Activated T-helper 1 cell treated with anti-CD3 and anti-CD28 coated beads, Interleukin-12 subunit alpha, Interleukin-12 subunit beta, Interleukin-2, Interleukin-4 antibody, amounts not matched to agents 30 ng/mL and 10 ng/mL and 1 ng/mL, durations not matched to agents 14 hours and 24 hours and 36 hours (primary cell): ENCODE measurements at regions not wholly inside any gene's neighbourhood (a gene's known extent, or its start where the extent isn't known, plus 50 kb on each side); places are given as distances from the start of the nearest gene placed in this dataset.

Experiments
- DNase-seq: peaks from one replicate; pipeline ENCODE4 v3.0.0; 2021; ENCODE audit warnings: low spot score
- H3K27ac Mint-ChIP-seq: one replicate; pipeline ENCODE4 v1.8.0; 2021; ENCODE audit warnings: mild to moderate bottlenecking, mixed read lengths
- H3K27me3 Mint-ChIP-seq: one replicate; pipeline ENCODE4 v1.8.0; 2022; ENCODE audit warnings: mild to moderate bottlenecking, moderate library complexity, mixed read lengths; ENCODE audit not compliant: insufficient read depth
- H3K36me3 Mint-ChIP-seq: one replicate; pipeline ENCODE4 v1.8.0; 2021; ENCODE audit warnings: low read depth, mixed read lengths
- H3K4me1 Mint-ChIP-seq: one replicate; pipeline ENCODE4 v1.8.0; 2021; ENCODE audit warnings: low read depth, mixed read lengths
- H3K4me3 Mint-ChIP-seq: one replicate; pipeline ENCODE4 v1.8.0; 2021; ENCODE audit warnings: mild to moderate bottlenecking, moderate library complexity, mixed read lengths
- H3K9me3 Mint-ChIP-seq: one replicate; pipeline ENCODE4 v1.8.0; 2021; ENCODE audit warnings: mixed read lengths
- intact Hi-C: fragments of 100-400 bp; cut with micrococcal nuclease; formaldehyde crosslinking; loops from one replicate; pipeline ENCODE4 v1.15.1; 2024

DNA sequence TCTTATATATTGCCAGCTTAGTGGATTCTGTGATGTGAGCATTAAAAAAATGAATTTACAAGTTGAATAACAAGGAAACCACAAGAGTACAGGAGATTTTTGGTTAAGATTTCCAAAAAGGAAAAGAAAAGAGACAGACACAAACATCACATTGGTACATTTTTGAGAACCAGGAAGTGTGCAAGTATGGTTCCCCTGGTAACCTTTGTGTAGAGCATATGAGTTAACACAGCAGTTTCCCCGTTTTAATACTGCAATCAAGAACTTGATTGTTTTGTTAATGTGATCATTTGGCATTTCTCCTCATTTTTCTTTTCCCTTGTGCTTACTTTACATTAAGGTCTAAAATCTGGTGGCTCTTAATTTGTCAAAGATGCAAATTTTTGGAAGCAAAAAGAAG lies 490.4 kb upstream of the ATP2B1 start:
- Mint-ChIP-seq H3K27me3 (peaks cover 3% of the 10 kb centered on the region), H3K9me3 (no peaks in the 10 kb centered on the region), H3K27ac (no peak overlapping the region), H3K36me3 (peaks cover 2% of the 10 kb centered on the region), H3K4me3 (no peak overlapping the region), H3K4me1 (no peaks in the 10 kb centered on the region)
- intact Hi-C loops: no loop called here
- DNase-seq: no peak

DNA sequence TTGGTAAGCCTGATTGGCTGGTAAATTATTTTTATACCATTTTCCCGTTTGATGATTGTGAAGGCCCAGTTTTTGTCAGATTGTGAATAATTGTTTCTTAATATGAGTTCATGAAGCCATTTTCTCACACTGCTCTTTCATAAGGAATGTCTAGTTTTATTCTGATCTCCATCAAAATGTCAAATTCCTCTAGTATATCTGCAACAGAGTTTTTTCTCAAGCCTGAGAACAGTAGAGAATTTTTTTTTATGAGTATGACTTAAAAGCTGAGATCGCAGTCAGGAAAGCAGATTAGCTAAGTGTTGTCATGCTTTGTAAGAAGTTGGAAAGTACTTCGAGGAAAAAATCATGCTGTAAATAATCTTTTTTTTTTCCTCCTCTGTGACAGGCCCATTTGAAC lies 484.9 kb upstream of the ATP2B1 start:
- Mint-ChIP-seq H3K27ac (no peak overlapping the region), H3K36me3 (peaks cover 2% of the 10 kb centered on the region), H3K4me1 (no peaks in the 10 kb centered on the region), H3K27me3 (peaks cover 1% of the 10 kb centered on the region), H3K4me3 (no peak overlapping the region), H3K9me3 (no peaks in the 10 kb centered on the region)
- no peak for DNase-seq
- intact Hi-C loops: no loop called here

DNA sequence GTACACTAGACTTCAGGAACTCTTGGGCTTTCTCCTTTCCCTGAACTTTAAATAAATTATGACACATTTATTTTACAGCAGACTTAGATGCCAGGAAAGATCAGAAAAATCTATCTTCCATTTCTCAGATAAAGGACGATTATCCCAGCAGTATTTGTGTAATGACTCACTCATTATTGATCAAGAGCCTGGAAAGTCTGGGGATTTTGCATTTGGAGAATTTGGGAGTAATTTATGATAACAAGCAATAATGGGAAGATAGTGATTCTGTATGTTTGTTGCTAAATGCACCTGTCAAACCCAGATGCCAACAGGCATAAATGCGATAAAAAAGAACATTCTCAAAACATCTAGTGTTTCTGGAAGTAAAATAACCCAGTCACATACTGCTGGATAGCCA lies 480.2 kb upstream of the ATP2B1 start:
- intact Hi-C loops: no loop called here
- H3K27me3 Mint-ChIP-seq: no peaks in the 10 kb centered on the region
- no peak overlapping the region for H3K27ac Mint-ChIP-seq
- H3K4me1 Mint-ChIP-seq: no peaks in the 10 kb centered on the region
- no peak for DNase-seq
- H3K9me3 Mint-ChIP-seq: peaks cover 4% of the 10 kb centered on the region
- H3K36me3 Mint-ChIP-seq: no peaks in the 10 kb centered on the region
- no peak overlapping the region for H3K4me3 Mint-ChIP-seq

DNA sequence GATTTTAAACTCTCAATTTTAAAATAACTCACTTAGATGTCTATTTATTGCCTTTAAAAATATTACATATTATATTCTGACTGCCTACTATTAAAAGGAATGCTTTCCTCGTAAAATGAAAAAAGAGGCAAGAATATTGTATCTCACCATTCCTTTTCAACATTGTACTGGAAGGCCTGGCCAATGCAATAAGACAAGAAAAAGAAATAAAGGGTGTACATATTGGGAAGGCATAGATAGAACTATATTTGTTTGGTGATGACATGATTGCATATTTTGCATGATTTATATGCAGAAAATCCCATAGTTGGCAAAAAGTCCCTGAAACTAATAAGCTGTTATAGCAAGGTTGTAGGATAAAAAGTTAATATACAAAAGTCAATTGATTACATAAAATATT lies 474.6 kb upstream of the ATP2B1 start:
- no peaks in the 10 kb centered on the region for H3K4me1 Mint-ChIP-seq
- peaks cover 4% of the 10 kb centered on the region for H3K9me3 Mint-ChIP-seq
- intact Hi-C loops: no loop called here
- H3K27me3 Mint-ChIP-seq: no peaks in the 10 kb centered on the region
- H3K36me3 Mint-ChIP-seq: no peaks in the 10 kb centered on the region
- no peak overlapping the region for H3K27ac Mint-ChIP-seq
- no peak overlapping the region for H3K4me3 Mint-ChIP-seq
- DNase-seq: no peak

DNA sequence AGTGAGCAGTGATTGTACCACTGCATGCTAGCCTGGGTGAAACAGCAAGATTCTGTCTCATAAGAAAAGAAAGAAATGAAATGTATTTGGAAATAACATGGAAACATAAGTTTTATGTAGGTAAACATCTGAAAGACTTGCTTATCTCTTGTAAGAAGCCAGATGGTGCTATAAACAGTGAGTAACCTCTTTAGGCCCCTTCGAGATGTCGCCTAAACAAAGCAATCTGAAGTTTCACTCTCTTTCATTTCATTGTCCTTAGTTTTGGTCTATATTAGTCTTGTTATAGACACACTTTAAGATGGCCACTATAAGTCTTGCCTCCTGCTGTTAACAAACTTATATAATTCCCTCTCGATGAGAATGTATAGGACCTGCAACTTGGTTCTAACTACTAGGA lies 472.6 kb upstream of the ATP2B1 start:
- no peaks in the 10 kb centered on the region for H3K4me1 Mint-ChIP-seq
- H3K9me3 Mint-ChIP-seq: peaks cover 4% of the 10 kb centered on the region
- H3K27ac Mint-ChIP-seq: no peak overlapping the region
- intact Hi-C loops: no loop called here
- H3K36me3 Mint-ChIP-seq: no peaks in the 10 kb centered on the region
- no peak for DNase-seq
- H3K4me3 Mint-ChIP-seq: no peak overlapping the region
- H3K27me3 Mint-ChIP-seq: no peaks in the 10 kb centered on the region

DNA sequence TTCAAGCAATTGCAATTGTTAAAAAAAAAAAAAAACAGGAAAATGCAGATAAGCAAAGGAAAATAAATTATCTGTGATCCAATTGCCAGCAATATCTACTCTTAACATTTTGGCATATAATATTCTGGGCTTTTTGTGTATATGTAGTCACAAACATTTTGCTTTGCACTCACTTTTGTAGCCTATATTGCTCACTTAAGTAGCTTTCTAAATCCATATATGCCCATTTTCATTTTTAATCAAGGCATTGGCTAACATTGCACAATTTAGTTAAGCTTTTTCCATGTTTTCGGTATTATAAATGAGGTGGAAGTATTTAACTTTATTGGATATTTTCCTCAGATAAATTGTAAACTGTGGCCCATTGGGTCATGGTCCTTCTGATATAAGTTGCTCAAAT lies 466.3 kb upstream of the ATP2B1 start:
- Mint-ChIP-seq H3K27ac (no peak overlapping the region), H3K4me1 (peaks cover 9% of the 10 kb centered on the region), H3K4me3 (no peak overlapping the region), H3K9me3 (no peaks in the 10 kb centered on the region), H3K36me3 (no peaks in the 10 kb centered on the region), H3K27me3 (peaks cover 3% of the 10 kb centered on the region)
- intact Hi-C loops: loop anchor here (10.0 kb wide), 1 partner anchor 630 kb away; no protein-coding TSS in a partner anchor
- DNase-seq: no peak

DNA sequence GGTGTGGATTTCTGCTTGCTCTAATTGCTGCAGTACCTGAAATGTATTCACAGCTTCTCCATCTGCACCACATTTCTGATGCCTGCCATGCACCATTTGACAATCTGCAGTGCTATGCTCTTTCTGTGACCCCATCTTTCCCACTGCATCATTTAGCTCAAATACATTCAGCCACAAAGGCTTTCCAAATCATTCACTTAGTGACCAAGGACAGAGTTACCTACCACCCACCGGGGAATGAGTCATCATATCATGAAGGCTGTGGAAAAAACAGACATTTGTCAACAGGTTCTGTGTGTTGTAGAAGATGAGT lies 465.5 kb upstream of the ATP2B1 start:
- H3K4me1 Mint-ChIP-seq: peaks cover 9% of the 10 kb centered on the region
- no peaks in the 10 kb centered on the region for H3K36me3 Mint-ChIP-seq
- H3K27me3 Mint-ChIP-seq: peaks cover 3% of the 10 kb centered on the region
- intact Hi-C loops: loop anchor here (10.0 kb wide), 1 partner anchor 629 kb away; no protein-coding TSS in a partner anchor
- H3K27ac Mint-ChIP-seq: no peak overlapping the region
- H3K4me3 Mint-ChIP-seq: no peak overlapping the region
- no peaks in the 10 kb centered on the region for H3K9me3 Mint-ChIP-seq
- DNase-seq: no peak

DNA sequence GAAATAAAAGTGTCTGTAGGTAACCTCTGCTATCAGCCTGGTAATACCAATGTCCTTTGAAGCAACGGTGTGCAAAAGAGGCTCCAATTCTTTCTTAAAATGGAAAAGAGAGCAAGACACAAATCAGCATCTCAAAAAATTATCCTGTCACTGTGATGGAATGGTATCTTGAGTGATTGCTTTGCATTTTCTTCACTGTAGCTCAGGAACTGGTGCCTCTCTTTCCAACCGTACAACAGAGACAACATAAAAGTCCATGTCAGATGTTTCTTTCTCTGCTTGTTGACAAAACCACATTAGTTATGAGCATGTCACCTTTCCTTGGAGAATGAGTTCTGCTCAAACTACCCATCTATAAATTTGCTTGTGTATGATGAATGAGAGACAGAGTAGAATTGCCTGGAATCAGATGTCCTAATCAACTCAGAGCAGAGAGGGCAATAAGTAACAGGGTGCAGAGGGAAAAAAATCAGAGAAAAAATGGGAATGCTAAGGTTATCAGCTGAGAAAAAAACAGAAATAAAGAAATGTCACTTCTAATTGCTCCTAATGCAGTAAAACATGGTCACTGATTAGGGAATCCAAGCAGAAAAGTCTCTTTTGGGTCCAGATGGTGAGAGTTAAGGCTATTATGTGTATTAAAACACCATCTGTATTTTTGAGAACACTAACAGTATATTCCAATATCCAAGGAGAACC lies 465.0 kb upstream of the ATP2B1 start:
- H3K4me3 Mint-ChIP-seq: no peak overlapping the region
- intact Hi-C loops: loop anchor here (10.0 kb wide), 1 partner anchor 629 kb away; no protein-coding TSS in a partner anchor
- no peaks in the 10 kb centered on the region for H3K36me3 Mint-ChIP-seq
- H3K27me3 Mint-ChIP-seq: peaks cover 3% of the 10 kb centered on the region
- no peaks in the 10 kb centered on the region for H3K9me3 Mint-ChIP-seq
- no peak overlapping the region for H3K27ac Mint-ChIP-seq
- DNase-seq: no peak
- peaks cover 9% of the 10 kb centered on the region for H3K4me1 Mint-ChIP-seq

DNA sequence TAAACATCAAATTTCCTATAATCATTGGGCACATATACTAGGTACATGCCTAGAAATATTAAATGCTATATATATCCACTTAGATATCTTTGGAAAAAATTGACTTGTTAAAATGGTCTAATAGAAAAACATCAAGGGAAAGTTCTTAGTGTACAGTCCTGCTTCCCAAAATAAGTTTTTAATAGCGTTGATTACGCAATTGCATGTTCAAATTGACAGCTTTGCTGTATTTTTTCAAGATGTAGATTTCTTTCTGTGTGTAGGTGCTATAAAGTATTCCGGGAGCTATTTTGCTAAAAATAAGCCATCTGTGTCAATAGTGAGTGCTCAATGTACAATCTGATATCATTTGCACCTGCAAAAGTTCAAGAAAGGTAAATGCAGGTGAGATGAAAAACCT lies 463.9 kb upstream of the ATP2B1 start:
- intact Hi-C loops: loop anchor here (10.0 kb wide), 1 partner anchor 628 kb away; no protein-coding TSS in a partner anchor
- no peaks in the 10 kb centered on the region for H3K36me3 Mint-ChIP-seq

DNA sequence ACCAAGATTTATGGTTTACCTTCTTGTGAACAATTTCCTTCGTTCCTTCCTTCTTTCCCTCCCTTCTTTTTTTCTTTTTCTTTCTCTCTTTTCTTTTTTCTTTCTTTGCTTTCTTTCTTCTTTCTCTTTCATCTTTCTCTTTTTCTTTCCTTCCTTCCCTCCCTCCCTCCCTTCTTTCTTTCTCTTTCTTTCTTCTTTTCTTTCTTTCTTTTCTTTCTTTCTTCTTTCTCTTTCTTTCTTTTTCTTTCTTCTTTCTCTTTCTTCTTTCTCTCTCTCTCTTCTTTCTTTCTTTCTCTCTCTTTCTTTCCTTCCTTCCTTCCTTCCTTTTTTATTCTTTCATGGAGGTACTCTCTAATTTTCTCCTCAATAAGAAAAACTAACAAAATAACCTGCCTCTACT lies 462.1 kb upstream of the ATP2B1 start:
- DNase-seq: no peak
- intact Hi-C loops: loop anchor here (10.0 kb wide), 1 partner anchor 626 kb away; no protein-coding TSS in a partner anchor
- Mint-ChIP-seq H3K9me3 (no peaks in the 10 kb centered on the region), H3K27me3 (peaks cover 3% of the 10 kb centered on the region), H3K36me3 (no peaks in the 10 kb centered on the region), H3K27ac (no peak overlapping the region), H3K4me1 (peaks cover 9% of the 10 kb centered on the region), H3K4me3 (no peak overlapping the region)

More for the DNA sequence above, 463.9 kb upstream of the ATP2B1 start:
- peaks cover 3% of the 10 kb centered on the region for H3K27me3 Mint-ChIP-seq
- peaks cover 9% of the 10 kb centered on the region for H3K4me1 Mint-ChIP-seq
- H3K27ac Mint-ChIP-seq: no peak overlapping the region
- no peaks in the 10 kb centered on the region for H3K9me3 Mint-ChIP-seq
- H3K4me3 Mint-ChIP-seq: no peak overlapping the region
- no peak for DNase-seq

DNA sequence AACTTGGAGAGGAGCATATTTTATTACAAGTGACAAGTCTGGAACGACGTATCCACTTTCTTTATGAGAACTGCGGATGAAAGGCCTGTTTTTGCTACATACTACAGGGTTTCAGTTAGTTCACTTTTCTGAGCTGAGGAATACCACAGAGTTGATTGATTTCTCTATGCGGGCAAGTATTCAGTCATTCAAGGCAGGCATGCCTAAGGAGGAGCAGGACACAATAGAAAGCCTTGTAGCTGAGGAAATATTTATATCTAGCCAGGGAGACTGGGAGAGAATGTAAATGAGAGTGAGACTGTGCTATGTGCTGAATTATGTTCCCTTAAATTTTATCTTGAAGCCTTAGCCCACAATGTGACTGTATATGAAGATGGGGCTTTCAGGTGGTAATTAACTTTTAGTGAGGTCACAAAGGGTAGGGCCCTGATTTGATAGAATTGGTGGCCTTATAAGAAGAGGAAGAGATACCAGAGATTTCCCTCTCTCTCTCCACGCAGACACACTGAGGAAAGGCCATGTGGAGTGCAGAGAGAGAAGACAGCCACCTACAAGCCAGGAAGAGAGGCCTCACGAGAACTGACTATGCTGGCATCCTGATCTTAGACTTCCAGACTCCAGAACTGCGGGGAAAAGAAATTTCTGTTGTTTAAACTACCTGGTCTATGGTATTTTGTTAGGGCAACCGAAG lies 459.0 kb upstream of the ATP2B1 start:
- DNase-seq: no peak

DNA sequence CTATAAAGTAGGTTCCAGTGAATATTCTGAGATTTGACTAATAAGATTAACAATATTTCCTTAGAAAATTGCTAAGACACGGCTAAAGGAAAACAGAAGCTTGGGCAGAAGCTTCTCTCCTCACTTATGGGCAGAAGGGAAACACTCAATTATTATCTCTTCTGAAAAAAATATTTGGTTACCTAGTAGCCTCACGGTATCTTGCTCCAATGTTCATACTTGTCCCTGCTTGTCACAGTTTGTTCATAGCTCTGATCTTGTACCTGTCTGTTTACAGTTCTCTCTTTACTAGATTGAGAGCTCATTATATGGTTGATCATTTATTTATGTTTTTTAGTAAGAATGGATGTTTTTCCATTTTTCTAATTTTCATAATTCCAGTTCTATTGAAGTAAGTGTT lies 458.0 kb upstream of the ATP2B1 start:
- Mint-ChIP-seq H3K9me3 (no peaks in the 10 kb centered on the region), H3K4me1 (no peaks in the 10 kb centered on the region), H3K36me3 (no peaks in the 10 kb centered on the region), H3K27me3 (no peaks in the 10 kb centered on the region), H3K4me3 (no peak overlapping the region), H3K27ac (no peak overlapping the region)
- intact Hi-C loops: no loop called here
- no peak for DNase-seq

More for the DNA sequence above, 459.0 kb upstream of the ATP2B1 start:
- H3K27ac Mint-ChIP-seq: no peak overlapping the region
- no peaks in the 10 kb centered on the region for H3K9me3 Mint-ChIP-seq
- no peaks in the 10 kb centered on the region for H3K36me3 Mint-ChIP-seq
- intact Hi-C loops: no loop called here
- H3K4me3 Mint-ChIP-seq: no peak overlapping the region
- H3K27me3 Mint-ChIP-seq: no peaks in the 10 kb centered on the region
- H3K4me1 Mint-ChIP-seq: no peaks in the 10 kb centered on the region

DNA sequence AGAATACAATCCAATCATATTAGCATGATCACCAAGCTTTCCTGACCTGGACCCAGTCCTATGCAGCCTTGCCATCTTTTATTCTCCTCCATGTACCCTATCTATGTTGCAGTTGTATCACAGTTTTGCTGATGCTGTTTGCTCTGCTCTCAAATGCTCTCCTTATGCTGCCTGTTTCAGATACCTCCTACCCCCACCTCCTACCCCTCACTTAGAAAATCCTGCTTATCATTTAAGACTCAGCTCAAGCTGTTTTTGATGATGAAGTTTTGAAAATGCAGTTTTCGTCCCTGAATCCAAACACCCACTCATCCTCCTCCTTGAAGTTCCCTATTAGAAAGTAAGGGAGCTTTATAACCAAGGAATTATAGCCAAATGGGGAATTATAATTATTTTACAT lies 457.4 kb upstream of the ATP2B1 start:
- Mint-ChIP-seq H3K4me1 (no peaks in the 10 kb centered on the region), H3K9me3 (no peaks in the 10 kb centered on the region), H3K27ac (no peak overlapping the region), H3K36me3 (no peaks in the 10 kb centered on the region), H3K4me3 (no peak overlapping the region), H3K27me3 (no peaks in the 10 kb centered on the region)
- intact Hi-C loops: no loop called here
- no peak for DNase-seq
